Endodermal cell (in vitro differentiated cells): ENCODE measurements at regions not wholly inside any gene's neighbourhood (a gene's known extent, or its start where the extent isn't known, plus 50 kb on each side); places are given as distances from the start of the nearest gene placed in this dataset.

Experiments used
- DNase-seq: peaks from one replicate; pipeline ENCODE4 v3.0.0-alpha.2; 2017
- H3K27ac ChIP-seq: 2 replicates; pipeline ENCODE4 v1.5.1; 2013; ENCODE audit warnings: mild to moderate bottlenecking, low read depth, low read length, moderate library complexity
- H3K27me3 ChIP-seq: 2 replicates; pipeline ENCODE4 v1.6.1; 2013; ENCODE audit warnings: mild to moderate bottlenecking, low read length, moderate library complexity; ENCODE audit not compliant: insufficient read depth, control insufficient read depth, poor library complexity, severe bottlenecking
- H3K36me3 ChIP-seq: 2 replicates; pipeline ENCODE4 v1.7.0; 2013; ENCODE audit warnings: mild to moderate bottlenecking, low read length, moderate library complexity; ENCODE audit not compliant: control insufficient read depth, insufficient read depth
- H3K4me1 ChIP-seq: one replicate; pipeline ENCODE4 v1.7.0; 2013; ENCODE audit warnings: low read length; ENCODE audit not compliant: control insufficient read depth, insufficient read depth
- H3K4me3 ChIP-seq: 2 replicates; pipeline ENCODE4 v1.5.1; 2013; ENCODE audit warnings: mild to moderate bottlenecking, low read length, moderate library complexity
- H3K9ac ChIP-seq: 2 replicates; pipeline ENCODE4 v1.6.1; 2013; ENCODE audit warnings: mild to moderate bottlenecking, low read length, moderate library complexity; ENCODE audit not compliant: poor library complexity, severe bottlenecking; ENCODE audit errors: extremely low read depth
- H3K9me3 ChIP-seq: 2 replicates; pipeline ENCODE4 v1.6.1; 2013; ENCODE audit warnings: mild to moderate bottlenecking, low read length, moderate library complexity; ENCODE audit not compliant: control insufficient read depth
- H3K27ac Mint-ChIP-seq: 2 replicates; pipeline ENCODE4 v1.8.0; 2020; ENCODE audit warnings: mixed read lengths
- H3K27me3 Mint-ChIP-seq: 2 replicates; pipeline ENCODE4 v1.8.0; 2021; ENCODE audit warnings: mild to moderate bottlenecking, mixed read lengths; ENCODE audit not compliant: insufficient read depth
- H3K36me3 Mint-ChIP-seq: 2 replicates; pipeline ENCODE4 v1.8.0; 2020; ENCODE audit warnings: low read depth, mixed read lengths
- H3K4me1 Mint-ChIP-seq: 2 replicates; pipeline ENCODE4 v1.8.0; 2020; ENCODE audit warnings: mixed read lengths
- H3K4me3 Mint-ChIP-seq: 2 replicates; pipeline ENCODE4 v1.8.0; 2020; ENCODE audit warnings: mild to moderate bottlenecking, moderate library complexity, mixed read lengths
- H3K9me3 Mint-ChIP-seq: 2 replicates; pipeline ENCODE4 v1.8.0; 2020; ENCODE audit warnings: mild to moderate bottlenecking, mixed read lengths
- WGBS, 2 experiments: methylation state at CpG; one replicate each; pipeline versions ENCODE4 v1.1.5 to v1.1.7; 2013; ENCODE audit warnings: missing lambda C conversion rate in 2 of 2, mixed read lengths in 1 of 2; ENCODE audit not compliant: insufficient coverage in 1 of 2, insufficient read length in 1 of 2; 5-methylcytosine and 5-hydroxymethylcytosine counted together
- TF ChIP-seq, protein P1 (sequence below): fragments of 200-600 bp; sonication (generic); conservative IDR thresholded peaks from 2 replicates; pipeline ENCODE4 v1.5.0; 2021; ENCODE audit warnings: antibody characterized with exemption, mild to moderate bottlenecking

DNA sequence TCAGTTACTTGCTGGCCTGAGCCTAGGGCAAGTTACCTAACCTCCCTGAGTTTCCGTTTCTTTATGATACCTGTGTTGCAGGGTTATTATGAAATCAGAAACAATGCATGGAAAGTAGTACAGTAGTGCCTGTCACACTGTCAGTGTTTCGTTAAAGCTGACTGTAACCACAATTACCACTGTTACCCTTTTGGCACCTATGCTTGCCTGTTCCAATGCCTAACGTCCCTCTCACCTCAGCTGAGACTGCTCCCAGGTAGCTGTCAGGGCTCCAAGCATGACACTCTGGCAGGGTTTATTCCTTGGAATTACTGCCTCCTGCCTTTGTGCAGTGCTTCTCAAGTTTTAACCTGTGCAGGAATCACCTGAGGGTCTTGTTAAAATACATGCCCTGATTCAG is 135.2 kb upstream of the RBMS1 start:
- Histone ChIP-seq H3K27ac (no peak overlapping the region), H3K4me1 (peaks cover 11% of the 10 kb centered on the region), H3K4me3 (peak overlapping the region; percentile 18), H3K9me3 (no peaks in the 10 kb centered on the region), H3K27me3 (no peaks in the 10 kb centered on the region), H3K9ac (no peak overlapping the region), H3K36me3 (no peaks in the 10 kb centered on the region)
- Mint-ChIP-seq H3K9me3 (peaks cover 27% of the 10 kb centered on the region), H3K27me3 (peaks cover 7% of the 10 kb centered on the region), H3K4me1 (peaks cover 33% of the 10 kb centered on the region), H3K36me3 (peaks cover 11% of the 10 kb centered on the region), H3K27ac (no peak overlapping the region), H3K4me3 (no peak overlapping the region)
- TF ChIP-seq, protein P1, sequence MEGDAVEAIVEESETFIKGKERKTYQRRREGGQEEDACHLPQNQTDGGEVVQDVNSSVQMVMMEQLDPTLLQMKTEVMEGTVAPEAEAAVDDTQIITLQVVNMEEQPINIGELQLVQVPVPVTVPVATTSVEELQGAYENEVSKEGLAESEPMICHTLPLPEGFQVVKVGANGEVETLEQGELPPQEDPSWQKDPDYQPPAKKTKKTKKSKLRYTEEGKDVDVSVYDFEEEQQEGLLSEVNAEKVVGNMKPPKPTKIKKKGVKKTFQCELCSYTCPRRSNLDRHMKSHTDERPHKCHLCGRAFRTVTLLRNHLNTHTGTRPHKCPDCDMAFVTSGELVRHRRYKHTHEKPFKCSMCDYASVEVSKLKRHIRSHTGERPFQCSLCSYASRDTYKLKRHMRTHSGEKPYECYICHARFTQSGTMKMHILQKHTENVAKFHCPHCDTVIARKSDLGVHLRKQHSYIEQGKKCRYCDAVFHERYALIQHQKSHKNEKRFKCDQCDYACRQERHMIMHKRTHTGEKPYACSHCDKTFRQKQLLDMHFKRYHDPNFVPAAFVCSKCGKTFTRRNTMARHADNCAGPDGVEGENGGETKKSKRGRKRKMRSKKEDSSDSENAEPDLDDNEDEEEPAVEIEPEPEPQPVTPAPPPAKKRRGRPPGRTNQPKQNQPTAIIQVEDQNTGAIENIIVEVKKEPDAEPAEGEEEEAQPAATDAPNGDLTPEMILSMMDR = no peak
- no peak for DNase-seq
- WGBS, 2 experiments = 89 to 95% methylated on average over 2 to 3 of the region's 3 CpGs

DNA sequence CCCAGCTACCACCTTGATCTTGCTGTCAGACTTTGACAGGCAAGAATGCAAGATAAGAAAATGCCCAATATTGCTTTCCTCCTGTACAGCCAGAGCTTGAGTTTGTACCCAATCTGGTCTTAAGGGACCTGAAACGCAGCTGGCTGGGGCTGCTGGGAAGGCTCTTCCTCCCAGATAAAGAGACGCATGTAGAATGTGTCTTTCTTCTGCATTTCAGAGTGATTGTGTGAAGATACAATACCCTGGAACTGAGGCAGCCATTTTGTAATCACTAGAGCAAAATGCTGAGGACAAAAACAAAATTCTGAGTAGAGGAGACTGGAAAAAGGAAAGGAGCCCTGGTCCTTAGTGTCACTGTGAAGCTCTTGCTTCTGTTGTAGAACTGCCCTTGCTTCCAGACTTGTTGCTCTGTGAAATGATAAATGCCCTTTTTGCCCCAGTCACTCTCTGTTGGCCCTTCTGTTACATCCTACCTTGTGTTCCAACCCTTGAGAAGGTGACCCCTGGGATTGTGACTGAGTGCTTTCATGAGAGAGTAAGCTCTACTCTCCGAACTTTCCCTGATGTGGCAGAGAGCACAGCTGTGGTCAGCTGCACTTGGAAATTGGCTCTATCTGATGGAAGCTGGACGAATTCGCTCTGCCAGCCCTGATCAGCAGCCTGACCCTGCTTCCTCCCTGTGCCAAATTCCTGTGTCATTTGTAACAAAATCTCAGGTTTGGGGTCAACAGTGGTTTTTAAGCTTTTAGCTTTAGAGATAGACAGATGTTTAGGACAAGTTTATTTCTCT is 137.4 kb upstream of the RBMS1 start:
- Histone ChIP-seq H3K27ac (no peak overlapping the region), H3K27me3 (no peaks in the 10 kb centered on the region), H3K4me3 (no peak overlapping the region), H3K9me3 (no peaks in the 10 kb centered on the region), H3K36me3 (no peaks in the 10 kb centered on the region), H3K4me1 (peaks cover 21% of the 10 kb centered on the region), H3K9ac (no peak overlapping the region)
- H3K4me1 Mint-ChIP-seq = peaks cover 54% of the 10 kb centered on the region
- peaks cover 3% of the 10 kb centered on the region for H3K36me3 Mint-ChIP-seq
- 90 to 100% methylated on average over 3 to 5 of the region's 5 CpGs for WGBS, 2 experiments
- H3K4me3 Mint-ChIP-seq = no peak overlapping the region
- H3K27me3 Mint-ChIP-seq = peaks cover 2% of the 10 kb centered on the region
- TF ChIP-seq, protein P1 = no peak
- no peak overlapping the region for H3K27ac Mint-ChIP-seq
- H3K9me3 Mint-ChIP-seq = peaks cover 14% of the 10 kb centered on the region
- DNase-seq = no peak

DNA sequence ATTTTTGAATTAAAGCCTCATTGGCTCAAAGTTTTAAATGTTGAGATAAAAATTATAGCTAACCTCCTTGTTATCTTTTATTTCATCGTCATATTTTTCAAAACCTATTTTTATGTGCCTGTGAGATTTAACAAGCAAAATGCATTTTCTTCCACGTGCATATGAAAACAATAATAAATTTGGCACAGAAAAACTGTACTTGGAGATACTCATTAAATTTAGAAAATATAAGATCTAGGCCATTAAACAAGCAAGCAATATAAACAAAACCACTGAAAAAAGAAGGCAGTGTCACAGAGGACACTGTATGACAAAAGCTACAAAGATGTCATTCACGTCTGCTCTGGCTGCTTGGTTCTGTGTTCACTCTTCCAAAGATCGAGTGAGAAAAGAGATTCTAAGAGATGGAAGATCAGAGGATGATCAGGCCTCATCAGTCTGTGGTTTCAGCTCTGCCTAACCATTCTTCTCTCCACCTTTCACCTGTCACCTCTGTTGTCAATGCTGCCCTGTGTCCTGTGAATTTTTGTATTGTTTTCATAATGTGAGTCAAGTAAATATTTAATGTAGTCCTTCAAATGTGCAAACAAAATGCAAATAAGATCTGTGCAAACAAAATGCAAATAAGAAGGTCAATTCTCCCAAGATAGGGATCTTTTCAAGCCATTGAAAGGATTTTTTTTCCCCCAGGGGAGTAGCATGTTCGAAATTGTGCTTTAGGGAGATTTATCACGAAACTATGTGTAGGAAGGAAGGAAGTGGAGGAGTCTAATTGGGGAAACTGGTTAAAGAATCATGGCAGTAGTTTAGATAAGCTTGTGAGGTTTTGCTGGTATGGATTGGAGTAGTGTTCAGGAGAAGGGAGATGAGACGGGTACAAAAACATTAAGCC is 138.7 kb upstream of the RBMS1 start:
- H3K9me3 Mint-ChIP-seq = peaks cover 16% of the 10 kb centered on the region
- 77 to 81% methylated on average over 4 to 6 of the region's 7 CpGs for whole genome bisulfite sequencing, 2 experiments

More for the DNA sequence above, 138.7 kb upstream of the RBMS1 start:
- Histone ChIP-seq H3K27me3 (no peaks in the 10 kb centered on the region), H3K9ac (no peak overlapping the region), H3K4me1 (peaks cover 21% of the 10 kb centered on the region), H3K36me3 (no peaks in the 10 kb centered on the region), H3K4me3 (no peak overlapping the region), H3K27ac (no peak overlapping the region), H3K9me3 (peaks cover 7% of the 10 kb centered on the region)
- peaks cover 57% of the 10 kb centered on the region for H3K4me1 Mint-ChIP-seq
- TF ChIP-seq, protein P1 = no peak
- H3K27ac Mint-ChIP-seq = no peak overlapping the region
- peaks cover 2% of the 10 kb centered on the region for H3K36me3 Mint-ChIP-seq
- DNase-seq = no peak
- no peak overlapping the region for H3K4me3 Mint-ChIP-seq
- H3K27me3 Mint-ChIP-seq = no peaks in the 10 kb centered on the region
